ENCODE measurements at regions not wholly inside any gene's neighbourhood (a gene's known extent, or its start where the extent isn't known, plus 50 kb on each side); places are given as distances from the start of the nearest gene placed in this dataset.

GRCh38 chr4:180809439-180809838, 1433.8 kb upstream of the TENM3 start:
- no peak for DNase-seq

GRCh38 chr4:180810581-180810980, 1432.6 kb upstream of the TENM3 start:
- DNase-seq: no peak

GRCh38 chr4:180811556-180811955, 1431.6 kb upstream of the TENM3 start:
- no peak for DNase-seq

- no peak for DNase-seq
Measured at GRCh38 chr4:180812783-180813182, 1430.4 kb upstream of the TENM3 start.

- DNase-seq: no peak
Measured at GRCh38 chr4:180814875-180815417, 1428.3 kb upstream of the TENM3 start.

GRCh38 chr4:180817529-180817928, 1425.7 kb upstream of the TENM3 start:
- no peak for DNase-seq

GRCh38 chr4:180823108-180823507, 1420.1 kb upstream of the TENM3 start:
- no peak for DNase-seq

GRCh38 chr4:180827232-180828009, 1415.8 kb upstream of the TENM3 start:
- DNase-seq: no peak

- peak; percentile 5 for DNase-seq
Measured at GRCh38 chr4:180828455-180829018, 1414.7 kb upstream of the TENM3 start.

- no peak for DNase-seq
Measured at GRCh38 chr4:180832073-180832472, 1411.1 kb upstream of the TENM3 start.

GRCh38 chr4:180840142-180840541, 1403.1 kb upstream of the TENM3 start:
- no peak for DNase-seq

GRCh38 chr4:180850318-180850940, 1392.8 kb upstream of the TENM3 start:
- no peak for DNase-seq

GRCh38 chr4:180852738-180853137, 1390.5 kb upstream of the TENM3 start:
- DNase-seq: no peak

GRCh38 chr4:180855184-180855583, 1388.0 kb upstream of the TENM3 start:
- no peak for DNase-seq

- no peak for DNase-seq
Measured at GRCh38 chr4:180860089-180860720, 1383.0 kb upstream of the TENM3 start.

GRCh38 chr4:180861651-180862050, 1381.6 kb upstream of the TENM3 start:
- DNase-seq: no peak

GRCh38 chr4:180866933-180867643, 1376.1 kb upstream of the TENM3 start:
- no peak for DNase-seq

- no peak for DNase-seq
Measured at GRCh38 chr4:180870623-180871022, 1372.6 kb upstream of the TENM3 start.

- no peak for DNase-seq
Measured at GRCh38 chr4:180898305-180898704, 1344.9 kb upstream of the TENM3 start.

- DNase-seq: no peak
Measured at GRCh38 chr4:180900781-180901180, 1342.4 kb upstream of the TENM3 start.

GRCh38 chr4:180909279-180909678, 1333.9 kb upstream of the TENM3 start:
- no peak for DNase-seq

GRCh38 chr4:180913750-180914149, 1329.5 kb upstream of the TENM3 start:
- DNase-seq: no peak

- no peak for DNase-seq
Measured at GRCh38 chr4:180923486-180923885, 1319.7 kb upstream of the TENM3 start.

All from DMS79 (cell line).